ENCODE measurements at regions not wholly inside any gene's neighbourhood (a gene's known extent, or its start where the extent isn't known, plus 50 kb on each side); places are given as distances from the start of the nearest gene placed in this dataset.

DNA sequence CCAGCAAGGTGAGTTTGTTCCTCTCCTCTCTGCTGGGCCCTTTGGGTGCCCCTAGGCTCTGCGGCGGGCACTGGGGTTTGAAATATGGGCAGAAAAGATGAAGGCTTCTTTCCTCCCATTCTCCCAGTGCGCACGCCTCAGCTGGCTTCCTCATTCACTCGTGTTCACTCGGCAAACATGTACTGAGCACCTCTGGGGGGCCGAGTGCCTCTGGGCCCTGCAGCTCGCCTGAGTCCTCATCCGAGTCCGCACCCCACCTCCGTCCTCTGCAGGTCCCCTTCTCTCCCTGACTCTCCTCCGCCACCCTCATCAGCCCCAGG, 98.5 kb upstream of the RUNX3 start:
- TF ChIP-seq, protein P1, sequence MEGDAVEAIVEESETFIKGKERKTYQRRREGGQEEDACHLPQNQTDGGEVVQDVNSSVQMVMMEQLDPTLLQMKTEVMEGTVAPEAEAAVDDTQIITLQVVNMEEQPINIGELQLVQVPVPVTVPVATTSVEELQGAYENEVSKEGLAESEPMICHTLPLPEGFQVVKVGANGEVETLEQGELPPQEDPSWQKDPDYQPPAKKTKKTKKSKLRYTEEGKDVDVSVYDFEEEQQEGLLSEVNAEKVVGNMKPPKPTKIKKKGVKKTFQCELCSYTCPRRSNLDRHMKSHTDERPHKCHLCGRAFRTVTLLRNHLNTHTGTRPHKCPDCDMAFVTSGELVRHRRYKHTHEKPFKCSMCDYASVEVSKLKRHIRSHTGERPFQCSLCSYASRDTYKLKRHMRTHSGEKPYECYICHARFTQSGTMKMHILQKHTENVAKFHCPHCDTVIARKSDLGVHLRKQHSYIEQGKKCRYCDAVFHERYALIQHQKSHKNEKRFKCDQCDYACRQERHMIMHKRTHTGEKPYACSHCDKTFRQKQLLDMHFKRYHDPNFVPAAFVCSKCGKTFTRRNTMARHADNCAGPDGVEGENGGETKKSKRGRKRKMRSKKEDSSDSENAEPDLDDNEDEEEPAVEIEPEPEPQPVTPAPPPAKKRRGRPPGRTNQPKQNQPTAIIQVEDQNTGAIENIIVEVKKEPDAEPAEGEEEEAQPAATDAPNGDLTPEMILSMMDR (IDR thresholded peaks at IDR 0.05) = no peak
- no peak for TF ChIP-seq POLR2A (IDR thresholded peaks at IDR 0.05; ENCODE audit: low read depth)
- TF ChIP-seq EP300 (IDR thresholded peaks at IDR 0.05) = no peak
